ENCODE measurements at regions not wholly inside any gene's neighbourhood (a gene's known extent, or its start where the extent isn't known, plus 50 kb on each side); places are given as distances from the start of the nearest gene placed in this dataset.

DNA sequence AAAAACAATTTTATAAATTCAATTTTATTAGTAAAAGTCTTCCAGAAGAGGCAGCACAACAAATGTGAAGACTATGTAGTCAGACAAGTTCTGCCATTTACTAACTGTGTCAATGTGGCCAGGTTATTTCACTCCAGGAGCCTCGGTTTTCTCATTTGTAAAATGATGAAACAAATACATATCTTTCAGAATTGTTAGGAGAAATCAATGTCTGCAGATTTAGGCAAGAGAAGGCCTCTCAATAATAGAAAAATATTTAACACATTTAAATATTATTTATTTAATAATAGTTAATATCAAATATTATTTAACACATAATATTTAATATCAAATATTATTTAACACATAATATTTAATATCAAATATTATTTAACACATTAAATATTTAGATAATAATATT is 75.6 kb upstream of the PTGFR start:
- no peak overlapping the region for H3K4me3 ChIP-seq (replicated peaks in 1 of 2; ENCODE audit: low read depth in 1 of 2, low read length in 2 of 2)
- H3K9ac ChIP-seq (ENCODE audit: low read length), result no peak overlapping the region
- H3K9me3 ChIP-seq (ENCODE audit: control insufficient read depth in 1 of 2, insufficient read depth in 1 of 2, low read depth in 1 of 2, low read length in 2 of 2), result no peaks in the 10 kb centered on the region
- no peaks in the 10 kb centered on the region for H3K79me2 ChIP-seq (ENCODE audit: insufficient read depth, low read length)
- CTCF ChIA-PET, result no interaction called here
- H2AFZ ChIP-seq (ENCODE audit: low read depth, low read length, poor library complexity, severe bottlenecking), result no peak overlapping the region
- TF ChIP-seq POLR2AphosphoS5 (IDR thresholded peaks at IDR 0.05; ENCODE audit: low read depth, low read length) (no peak), ZFX (IDR thresholded peaks at IDR 0.05) (no peak), SRF (IDR thresholded peaks at IDR 0.05; ENCODE audit: low read depth) (no peak), TCF7L2 (IDR thresholded peaks at IDR 0.05; ENCODE audit: borderline replicate concordance, extremely low read depth, insufficient read depth, insufficient read length) (no peak), RAD21 (IDR thresholded peaks at IDR 0.05; ENCODE audit: low read depth) (no peak), POLR2A (IDR thresholded peaks at IDR 0.05; ENCODE audit: borderline replicate concordance, extremely low read depth, insufficient read depth, insufficient read length) (no peak), FOSL1 (IDR thresholded peaks at IDR 0.05; ENCODE audit: low read depth) (no peak), ELF1 (IDR thresholded peaks at IDR 0.05; ENCODE audit: borderline replicate concordance, low read depth) (no peak), EZH2phosphoT487 (IDR thresholded peaks at IDR 0.05; ENCODE audit: borderline replicate concordance) (no peak), EGR1 (IDR thresholded peaks at IDR 0.05; ENCODE audit: low read depth) (no peak)
- TF ChIP-seq, protein P1, sequence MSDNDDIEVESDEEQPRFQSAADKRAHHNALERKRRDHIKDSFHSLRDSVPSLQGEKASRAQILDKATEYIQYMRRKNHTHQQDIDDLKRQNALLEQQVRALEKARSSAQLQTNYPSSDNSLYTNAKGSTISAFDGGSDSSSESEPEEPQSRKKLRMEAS (IDR thresholded peaks at IDR 0.05), result no peak
- ATAC-seq, result no peak
- no peaks in the 10 kb centered on the region for H3K36me3 ChIP-seq (ENCODE audit: control insufficient read depth in 1 of 2, insufficient read depth in 2 of 2, low read length in 2 of 2)
- POLR2A ChIA-PET, result no interaction called here
- H3K4me1 ChIP-seq (ENCODE audit: control insufficient read depth in 1 of 2, insufficient read depth in 2 of 2, low read length in 2 of 2), result no peaks in the 10 kb centered on the region
- RAD21 ChIA-PET (ENCODE audit: low non-redundant PET in 1 of 2, low total read pairs in 2 of 2, uncharacterized antibody in 2 of 2, unreplicated experiment in 2 of 2), result no interaction called here
- H3K9me2 ChIP-seq (ENCODE audit: insufficient read depth), result no peaks in the 10 kb centered on the region
- BruUV-seq (replicated peaks), result no TSS peak
- no peaks in the 10 kb centered on the region for H3K27me3 ChIP-seq (ENCODE audit: insufficient read depth, low read length)
- H3K4me2 ChIP-seq (ENCODE audit: low read length), result no peak overlapping the region
- no peaks in the 10 kb centered on the region for H4K20me1 ChIP-seq (ENCODE audit: insufficient read depth)
- DNase-seq (ENCODE audit: low read depth, low spot score), result no peak
- intact Hi-C loops (cut with micrococcal nuclease), result loop anchor here (10.0 kb wide), 1 partner anchor 60 kb away; no protein-coding TSS in a partner anchor
- no peak overlapping the region for H3K27ac ChIP-seq (ENCODE audit: low read depth, low read length)

DNA sequence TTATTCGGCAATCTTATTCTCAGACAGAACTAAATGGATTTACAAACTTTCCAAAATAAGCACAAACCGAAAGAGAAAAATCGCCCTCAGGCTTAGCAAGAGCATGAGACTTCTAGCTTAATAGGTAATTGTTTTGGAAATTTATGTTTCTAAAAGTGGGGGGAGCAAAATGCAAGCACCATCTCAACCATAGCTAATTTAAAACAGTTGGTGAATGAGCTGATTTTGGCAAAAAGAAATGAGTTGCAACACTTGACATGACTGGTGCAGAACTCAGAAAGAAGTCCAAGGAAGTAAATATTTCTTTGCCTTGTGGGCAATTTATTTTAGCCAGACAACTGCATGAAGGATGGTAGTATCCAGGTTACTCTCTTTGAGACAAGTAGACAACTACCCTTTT is 71.5 kb upstream of the PTGFR start:
- Histone ChIP-seq H3K4me1 (ENCODE audit: control insufficient read depth in 1 of 2, insufficient read depth in 2 of 2, low read length in 2 of 2) (no peaks in the 10 kb centered on the region), H3K27ac (ENCODE audit: low read depth, low read length) (no peak overlapping the region), H3K36me3 (ENCODE audit: control insufficient read depth in 1 of 2, insufficient read depth in 2 of 2, low read length in 2 of 2) (no peaks in the 10 kb centered on the region), H3K79me2 (ENCODE audit: insufficient read depth, low read length) (no peaks in the 10 kb centered on the region), H2AFZ (ENCODE audit: low read depth, low read length, poor library complexity, severe bottlenecking) (no peak overlapping the region), H3K9ac (ENCODE audit: low read length) (no peak overlapping the region), H4K20me1 (ENCODE audit: insufficient read depth) (no peaks in the 10 kb centered on the region), H3K27me3 (ENCODE audit: insufficient read depth, low read length) (no peaks in the 10 kb centered on the region), H3K9me3 (ENCODE audit: control insufficient read depth in 1 of 2, insufficient read depth in 1 of 2, low read depth in 1 of 2, low read length in 2 of 2) (no peaks in the 10 kb centered on the region), H3K9me2 (ENCODE audit: insufficient read depth) (no peaks in the 10 kb centered on the region), H3K4me3 (replicated peaks in 1 of 2; ENCODE audit: low read depth in 1 of 2, low read length in 2 of 2) (no peak overlapping the region), H3K4me2 (ENCODE audit: low read length) (no peak overlapping the region)
- no peak for DNase-seq (ENCODE audit: low read depth, low spot score)
- intact Hi-C loops (cut with micrococcal nuclease), result loop anchor here (10.0 kb wide), 1 partner anchor 55 kb away; no protein-coding TSS in a partner anchor
- RAD21 ChIA-PET (ENCODE audit: low non-redundant PET in 1 of 2, low total read pairs in 2 of 2, uncharacterized antibody in 2 of 2, unreplicated experiment in 2 of 2), result no interaction called here
- CTCF ChIA-PET, result no interaction called here
- no TSS peak for BruUV-seq (replicated peaks)
- POLR2A ChIA-PET, result no interaction called here
- no peak for ATAC-seq
- TF ChIP-seq POLR2A (IDR thresholded peaks at IDR 0.05; ENCODE audit: borderline replicate concordance, extremely low read depth, insufficient read depth, insufficient read length) (no peak), CBX3 (IDR thresholded peaks at IDR 0.05; ENCODE audit: low read depth) (no peak), FOSL1 (IDR thresholded peaks at IDR 0.05; ENCODE audit: low read depth) (no peak), RAD21 (IDR thresholded peaks at IDR 0.05; ENCODE audit: low read depth) (no peak), EZH2phosphoT487 (IDR thresholded peaks at IDR 0.05; ENCODE audit: borderline replicate concordance) (no peak), CEBPB (IDR thresholded peaks at IDR 0.05; ENCODE audit: low read depth) (no peak), POLR2AphosphoS5 (IDR thresholded peaks at IDR 0.05; ENCODE audit: low read depth, low read length) (no peak), YY1 (IDR thresholded peaks at IDR 0.05; ENCODE audit: extremely low read depth, insufficient replicate concordance, low read depth, low read length) (no peak), ZNF274 (IDR thresholded peaks at IDR 0.05; ENCODE audit: low read depth, low read length) (no peak)
- TF ChIP-seq, protein P2, sequence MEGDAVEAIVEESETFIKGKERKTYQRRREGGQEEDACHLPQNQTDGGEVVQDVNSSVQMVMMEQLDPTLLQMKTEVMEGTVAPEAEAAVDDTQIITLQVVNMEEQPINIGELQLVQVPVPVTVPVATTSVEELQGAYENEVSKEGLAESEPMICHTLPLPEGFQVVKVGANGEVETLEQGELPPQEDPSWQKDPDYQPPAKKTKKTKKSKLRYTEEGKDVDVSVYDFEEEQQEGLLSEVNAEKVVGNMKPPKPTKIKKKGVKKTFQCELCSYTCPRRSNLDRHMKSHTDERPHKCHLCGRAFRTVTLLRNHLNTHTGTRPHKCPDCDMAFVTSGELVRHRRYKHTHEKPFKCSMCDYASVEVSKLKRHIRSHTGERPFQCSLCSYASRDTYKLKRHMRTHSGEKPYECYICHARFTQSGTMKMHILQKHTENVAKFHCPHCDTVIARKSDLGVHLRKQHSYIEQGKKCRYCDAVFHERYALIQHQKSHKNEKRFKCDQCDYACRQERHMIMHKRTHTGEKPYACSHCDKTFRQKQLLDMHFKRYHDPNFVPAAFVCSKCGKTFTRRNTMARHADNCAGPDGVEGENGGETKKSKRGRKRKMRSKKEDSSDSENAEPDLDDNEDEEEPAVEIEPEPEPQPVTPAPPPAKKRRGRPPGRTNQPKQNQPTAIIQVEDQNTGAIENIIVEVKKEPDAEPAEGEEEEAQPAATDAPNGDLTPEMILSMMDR (IDR thresholded peaks at IDR 0.05 in 2 of 3, conservative IDR thresholded peaks at IDR 0.05 in 1 of 3; ENCODE audit: borderline replicate concordance in 1 of 3, insufficient read depth in 1 of 3, low read depth in 2 of 3, low read length in 2 of 3), result no peak
- TF ChIP-seq, protein P3, sequence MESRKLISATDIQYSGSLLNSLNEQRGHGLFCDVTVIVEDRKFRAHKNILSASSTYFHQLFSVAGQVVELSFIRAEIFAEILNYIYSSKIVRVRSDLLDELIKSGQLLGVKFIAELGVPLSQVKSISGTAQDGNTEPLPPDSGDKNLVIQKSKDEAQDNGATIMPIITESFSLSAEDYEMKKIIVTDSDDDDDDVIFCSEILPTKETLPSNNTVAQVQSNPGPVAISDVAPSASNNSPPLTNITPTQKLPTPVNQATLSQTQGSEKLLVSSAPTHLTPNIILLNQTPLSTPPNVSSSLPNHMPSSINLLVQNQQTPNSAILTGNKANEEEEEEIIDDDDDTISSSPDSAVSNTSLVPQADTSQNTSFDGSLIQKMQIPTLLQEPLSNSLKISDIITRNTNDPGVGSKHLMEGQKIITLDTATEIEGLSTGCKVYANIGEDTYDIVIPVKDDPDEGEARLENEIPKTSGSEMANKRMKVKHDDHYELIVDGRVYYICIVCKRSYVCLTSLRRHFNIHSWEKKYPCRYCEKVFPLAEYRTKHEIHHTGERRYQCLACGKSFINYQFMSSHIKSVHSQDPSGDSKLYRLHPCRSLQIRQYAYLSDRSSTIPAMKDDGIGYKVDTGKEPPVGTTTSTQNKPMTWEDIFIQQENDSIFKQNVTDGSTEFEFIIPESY (IDR thresholded peaks at IDR 0.05; ENCODE audit: extremely low read depth, insufficient replicate concordance, low read length), result no peak
- TF ChIP-seq, protein P4, sequence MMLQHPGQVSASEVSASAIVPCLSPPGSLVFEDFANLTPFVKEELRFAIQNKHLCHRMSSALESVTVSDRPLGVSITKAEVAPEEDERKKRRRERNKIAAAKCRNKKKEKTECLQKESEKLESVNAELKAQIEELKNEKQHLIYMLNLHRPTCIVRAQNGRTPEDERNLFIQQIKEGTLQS (IDR thresholded peaks at IDR 0.05), result no peak

All from HCT116 (cell line).